ENCODE measurements at regions not wholly inside any gene's neighbourhood (a gene's known extent, or its start where the extent isn't known, plus 50 kb on each side); places are given as distances from the start of the nearest gene placed in this dataset.
"Not testable (repeated sequence)": the region's sequence is repeated elsewhere in the genome, so short reads cannot be mapped to it uniquely, and the experiment has no call there.

GRCh38 chr7:46755120-46756034, 826.5 kb downstream of the TNS3 start:
- no peak for DNase-seq (ENCODE audit: low read depth in 3 of 3)

DNA sequence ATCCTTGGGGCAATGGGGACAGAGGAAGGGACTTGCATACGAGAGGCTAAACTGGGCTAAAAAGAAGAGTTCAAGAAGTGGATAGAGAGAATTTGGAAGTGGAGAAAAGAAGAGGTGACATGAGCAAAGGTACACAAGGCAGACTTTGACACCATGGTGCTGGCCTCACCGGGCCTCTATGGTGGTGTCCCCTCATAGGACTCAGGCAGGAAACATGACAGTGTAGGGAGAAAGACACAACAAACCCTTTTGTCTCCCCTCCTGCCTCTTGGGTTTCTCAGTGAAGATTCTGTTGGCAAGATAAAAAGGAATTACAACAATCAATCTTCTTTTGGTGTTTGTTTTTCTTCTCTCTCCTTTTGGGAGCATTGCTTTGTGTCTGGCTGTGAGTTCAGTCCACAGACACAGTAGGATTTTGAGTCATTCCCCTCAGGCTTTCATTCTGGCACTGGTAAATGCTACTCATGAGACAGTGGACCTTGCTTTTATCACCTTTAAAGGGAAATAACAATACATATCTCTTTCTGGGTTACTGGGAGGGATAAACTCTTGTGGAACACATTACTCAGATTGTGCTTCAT, 827.7 kb downstream of the TNS3 start:
- DNase-seq (ENCODE audit: low read depth in 3 of 3): no peak

DNA sequence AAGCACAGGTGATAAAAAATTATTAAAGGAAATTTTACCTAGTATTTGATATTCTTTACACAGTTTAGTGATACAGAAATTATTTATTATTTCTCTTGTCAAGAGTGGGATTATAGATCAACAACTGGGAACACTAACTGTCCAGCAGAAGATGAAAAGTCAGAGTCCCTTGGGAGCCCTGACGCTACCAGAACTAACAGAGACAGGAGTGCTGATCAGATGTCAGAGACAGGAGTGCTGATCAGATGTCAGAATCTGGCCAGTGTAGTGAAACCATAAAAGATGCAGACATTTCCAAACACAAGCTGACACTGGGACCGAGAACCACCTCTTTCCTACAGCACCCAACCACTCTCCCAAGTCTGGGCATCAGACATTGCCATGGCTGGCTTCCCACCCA, 828.2 kb downstream of the TNS3 start:
- no peak for DNase-seq (ENCODE audit: low read depth in 3 of 3)

- no peak for DNase-seq (ENCODE audit: low read depth in 3 of 3)
Observed at GRCh38 chr7:46752881-46753366, 829.0 kb downstream of the TNS3 start.

GRCh38 chr7:46751927-46752723, 829.8 kb downstream of the TNS3 start:
- not testable (repeated sequence) for DNase-seq (ENCODE audit: low read depth in 3 of 3)

- no peak for DNase-seq (ENCODE audit: low read depth in 3 of 3)
Observed at GRCh38 chr7:46751471-46751870, 830.4 kb upstream of the IGFBP3 start.

DNA sequence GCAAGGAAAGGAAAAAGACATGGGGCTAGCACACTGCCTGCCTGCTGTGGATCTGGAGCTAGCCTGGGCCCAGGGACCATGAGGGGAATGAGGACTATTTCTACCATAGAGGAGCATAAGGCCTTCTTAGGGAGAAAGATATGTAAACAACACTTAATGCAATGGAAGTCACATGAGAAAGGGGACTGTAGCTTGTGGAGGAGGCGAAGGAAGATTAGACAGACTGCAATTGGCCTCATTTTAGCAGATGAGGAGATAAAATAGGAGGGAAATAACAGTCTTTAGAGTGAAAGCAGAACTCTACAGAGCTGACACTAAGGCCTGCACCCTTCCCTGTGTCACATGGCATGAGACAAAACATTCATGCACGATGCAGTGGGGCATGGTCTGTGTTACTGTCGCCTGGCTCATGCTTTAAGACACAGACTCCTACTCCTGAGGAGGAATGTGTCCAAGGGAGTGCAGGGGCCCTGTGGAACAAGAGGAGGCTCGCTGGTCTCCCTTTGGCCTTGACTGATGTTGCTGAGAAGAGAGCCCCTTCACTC, 829.3 kb upstream of the IGFBP3 start:
- DNase-seq (ENCODE audit: low read depth in 3 of 3): no peak

DNA sequence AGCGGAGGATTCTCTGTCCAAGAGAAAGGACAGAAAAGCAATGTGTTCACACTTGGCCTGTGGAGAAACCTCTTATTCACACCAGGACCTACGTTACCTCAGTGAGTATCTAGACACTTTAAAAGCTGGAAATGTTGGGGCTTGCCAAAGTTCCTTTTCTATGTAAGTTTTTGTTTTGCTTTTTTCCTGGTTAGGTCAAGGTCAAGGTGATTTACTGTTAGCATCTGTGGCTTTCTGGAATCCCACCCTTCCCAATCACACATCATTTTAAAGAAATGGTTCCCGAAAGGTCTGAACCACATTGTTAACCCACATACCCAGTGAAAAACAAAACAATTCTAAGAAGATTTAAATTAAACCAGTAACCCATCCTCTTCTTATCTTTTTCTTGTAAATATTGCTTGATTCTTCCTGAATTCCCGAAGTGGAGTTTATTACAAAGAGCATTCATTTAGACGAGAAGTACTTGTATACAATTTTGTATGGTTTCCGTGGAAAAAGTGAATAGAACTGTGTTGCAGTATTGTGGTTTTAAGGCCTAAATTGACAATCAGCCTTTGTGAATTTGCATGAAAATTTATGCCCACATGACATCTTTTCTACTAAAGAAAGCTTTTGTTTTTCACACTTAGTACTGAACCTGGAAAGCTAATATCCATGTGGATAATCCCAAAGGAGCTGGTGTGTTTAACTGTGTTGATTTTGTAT, 827.0 kb upstream of the IGFBP3 start:
- DNase-seq (ENCODE audit: low read depth in 3 of 3): no peak

DNA sequence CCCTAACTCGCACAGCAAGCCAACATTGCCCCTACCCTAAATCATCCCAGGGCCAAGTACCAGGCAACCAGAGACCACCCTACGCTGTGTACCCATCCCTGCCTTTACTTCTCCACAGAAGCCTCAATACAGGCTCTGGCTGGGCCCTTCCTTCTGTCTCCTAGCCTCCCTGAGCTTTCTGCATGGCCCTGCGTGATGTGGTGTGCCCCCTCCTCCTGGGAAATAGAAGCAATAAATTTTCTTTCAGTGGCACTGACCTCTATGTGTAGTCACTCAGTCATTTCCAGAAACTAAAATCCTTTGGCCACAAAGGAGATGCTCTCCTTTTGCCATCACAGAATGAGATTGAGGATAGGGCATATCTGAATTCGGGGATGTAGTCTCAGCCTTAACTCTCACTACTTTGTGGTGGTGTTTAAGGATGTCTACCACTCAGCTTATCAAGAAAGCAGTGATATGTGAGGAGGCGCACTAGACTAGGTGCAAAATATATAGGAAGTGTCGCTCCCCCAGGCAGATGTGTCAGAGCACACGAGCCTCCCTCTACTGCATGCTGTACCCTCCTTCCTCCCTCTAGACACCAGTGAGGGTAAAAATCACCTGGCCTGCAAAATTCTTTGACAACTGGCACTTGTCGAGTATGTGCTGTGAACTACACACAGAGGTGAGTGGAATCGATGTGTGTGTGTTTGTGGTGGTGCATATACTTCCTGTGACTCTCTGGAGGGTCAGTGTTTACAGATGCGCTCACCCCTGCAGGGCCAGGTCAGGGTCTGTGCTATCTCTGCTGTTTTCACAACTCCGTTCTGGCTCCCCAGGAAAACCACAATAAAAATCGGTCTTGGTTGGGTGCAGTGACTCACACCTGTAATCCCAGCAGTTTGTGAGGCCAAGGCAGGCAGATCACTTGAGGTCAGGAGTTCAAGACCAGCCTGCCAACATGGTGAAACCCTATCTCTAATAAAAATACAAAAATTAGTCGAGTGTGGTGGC, 825.9 kb upstream of the IGFBP3 start:
- no peak for DNase-seq (ENCODE audit: low read depth in 3 of 3)

DNA sequence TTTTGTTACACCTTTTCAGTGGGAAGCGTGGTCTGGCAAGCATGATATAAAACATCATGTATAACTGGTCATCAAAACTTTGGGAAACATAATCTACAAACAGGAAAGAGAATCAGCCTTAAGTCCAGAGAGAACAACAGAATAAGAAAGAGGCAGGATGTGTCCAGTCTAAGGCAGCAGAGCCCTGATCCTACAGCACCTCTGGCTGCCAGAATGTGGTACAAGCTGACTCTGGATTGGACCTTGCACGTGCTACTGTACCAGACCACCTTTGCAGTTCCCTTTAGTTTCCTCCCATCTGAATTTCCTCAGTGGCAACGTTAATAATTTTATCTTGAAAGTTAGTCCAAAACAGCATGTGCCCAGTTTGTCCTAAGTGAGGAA, 824.6 kb upstream of the IGFBP3 start:
- no peak for DNase-seq (ENCODE audit: low read depth in 3 of 3)

- DNase-seq (ENCODE audit: low read depth in 3 of 3): no peak
Observed at GRCh38 chr7:46744957-46745706, 824.1 kb upstream of the IGFBP3 start.

- DNase-seq (ENCODE audit: low read depth in 3 of 3): no peak
Observed at GRCh38 chr7:46742601-46743000, 821.5 kb upstream of the IGFBP3 start.

DNA sequence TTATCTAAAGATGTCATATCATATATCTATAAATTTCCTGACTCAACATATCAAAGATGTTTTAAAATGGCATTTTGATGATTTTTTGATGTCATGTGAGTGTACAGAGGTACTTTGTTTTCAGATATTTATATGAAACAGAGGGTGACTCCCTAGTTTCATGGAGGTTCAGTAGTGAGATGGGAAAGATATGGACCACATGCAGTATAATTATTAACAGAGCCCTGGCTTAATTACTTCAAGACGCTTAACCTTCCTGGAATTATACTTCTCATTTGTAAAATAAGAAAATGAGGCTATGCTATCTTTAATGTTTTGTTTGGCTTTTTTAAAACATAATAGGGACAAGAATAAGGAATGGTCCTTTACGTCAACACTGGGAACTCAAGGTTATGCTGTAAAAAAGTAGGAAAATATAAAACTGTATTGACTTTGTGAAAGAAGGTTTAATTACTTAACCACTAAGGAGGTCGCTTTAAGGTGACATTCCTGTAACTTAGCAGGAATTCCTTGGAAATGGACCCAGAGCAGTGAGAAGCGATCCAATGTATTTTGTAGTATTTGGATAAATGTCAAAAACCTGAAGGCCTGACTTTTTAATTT, 821.0 kb upstream of the IGFBP3 start:
- DNase-seq (ENCODE audit: low read depth in 3 of 3): no peak

DNA sequence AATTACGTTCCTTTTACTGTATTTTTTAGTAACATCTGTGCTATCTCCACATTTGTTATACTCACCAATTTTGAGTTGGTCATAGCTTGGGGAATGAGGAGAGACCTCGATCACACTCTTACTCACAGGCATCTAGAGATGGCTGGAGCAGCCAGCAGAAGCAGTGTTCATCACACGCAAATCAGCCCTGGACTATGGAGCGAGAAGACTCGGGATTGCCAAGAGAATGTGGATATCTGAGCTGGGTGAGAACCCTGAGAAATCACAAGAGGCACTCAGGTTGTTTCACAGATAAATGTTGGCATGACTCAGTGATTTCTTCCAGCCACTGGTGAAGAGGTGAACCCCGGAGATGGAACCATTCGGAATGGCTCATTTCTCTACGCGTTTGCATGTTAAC, 820.1 kb upstream of the IGFBP3 start:
- no peak for DNase-seq (ENCODE audit: low read depth in 3 of 3)

DNA sequence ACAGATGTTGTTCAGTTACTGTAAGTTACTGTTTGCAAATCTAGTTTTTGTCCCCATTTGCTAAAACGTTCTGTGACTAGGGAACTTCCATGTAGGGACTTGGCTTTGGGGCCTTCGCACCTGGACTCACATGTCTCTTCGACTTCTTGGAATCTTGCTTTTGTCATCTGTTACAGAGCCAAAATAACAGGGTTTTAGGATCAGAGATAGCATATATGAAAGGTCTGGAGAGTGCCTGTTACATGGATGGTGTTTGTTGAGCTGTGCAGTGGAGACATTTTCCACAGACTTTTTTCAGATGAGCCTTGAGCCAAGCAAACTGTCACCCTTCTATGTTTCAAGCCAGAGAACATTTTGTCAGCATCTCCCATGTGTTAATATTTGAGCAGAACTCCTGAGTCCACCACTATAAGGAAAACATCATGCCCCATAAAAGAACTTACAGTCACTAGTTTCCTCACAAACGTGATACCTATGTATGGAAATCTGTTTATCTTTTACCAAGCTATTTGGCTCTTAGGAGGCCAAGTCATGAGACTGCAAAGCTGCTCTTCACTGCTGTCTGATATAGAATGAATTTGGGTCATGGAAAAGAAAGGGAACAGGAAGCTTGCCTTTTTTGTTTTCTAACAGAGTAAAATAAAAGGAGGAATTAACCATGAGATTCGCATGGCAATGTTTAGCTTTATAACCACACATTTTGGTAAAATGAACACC, 818.6 kb upstream of the IGFBP3 start:
- DNase-seq (ENCODE audit: low read depth in 3 of 3): no peak

DNA sequence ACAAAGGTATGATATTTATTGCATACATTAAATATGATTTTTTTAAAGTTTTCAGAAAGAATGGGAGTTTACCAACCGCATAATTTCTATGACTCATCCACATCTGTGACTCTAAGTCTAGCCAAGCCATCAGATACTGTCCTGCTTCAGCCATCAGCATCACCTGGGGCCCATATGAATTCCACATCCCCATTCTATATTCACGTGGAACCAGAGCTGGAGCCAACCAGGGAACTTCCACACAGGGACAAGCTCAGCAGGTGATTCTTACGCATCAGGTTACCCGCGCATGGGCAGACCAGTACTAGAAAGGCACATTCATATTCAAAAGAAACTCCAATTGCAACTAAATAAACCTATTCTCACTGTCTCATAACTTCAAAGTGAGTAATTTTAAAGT, 817.7 kb upstream of the IGFBP3 start:
- DNase-seq (ENCODE audit: low read depth in 3 of 3): no peak

GRCh38 chr7:46738165-46738564, 817.1 kb upstream of the IGFBP3 start:
- DNase-seq (ENCODE audit: low read depth in 3 of 3): no peak

GRCh38 chr7:46725838-46726237, 804.8 kb upstream of the IGFBP3 start:
- DNase-seq (ENCODE audit: low read depth in 3 of 3): no peak
